Tibial artery (tissue), 4 donors: ENCODE measurements at regions not wholly inside any gene's neighbourhood (a gene's known extent, or its start where the extent isn't known, plus 50 kb on each side); places are given as distances from the start of the nearest gene placed in this dataset.

Source experiments
- DNase-seq, 2 donors: peaks; one replicate each; pipeline ENCODE4 v3.0.0-alpha.2; 2019
- H3K27ac ChIP-seq, 2 donors: fragments of 200-600 bp; sonication (generic) in 1 of 2; 1 replicate in 1 of 2; 2 replicates in 1 of 2; pipeline ENCODE4 v1.5.1; 2018 to 2019; ENCODE audit warnings: mild to moderate bottlenecking in 1 of 2
- H3K27me3 ChIP-seq, 2 donors: fragments of 200-600 bp; sonication (generic) in 1 of 2; one replicate each; pipeline versions ENCODE4 v1.5.1 to v1.6.0; 2016 to 2019
- H3K36me3 ChIP-seq, 3 donors: fragments of 200-600 bp; sonication (generic) in 2 of 3; one replicate each; pipeline ENCODE4 v1.5.1; 2016 to 2019; ENCODE audit warnings: mild to moderate bottlenecking in 2 of 3
- H3K4me1 ChIP-seq, 4 donors: fragments of 200-600 bp; sonication (generic) in 2 of 4; 1 replicate in 3 of 4; 2 replicates in 1 of 4; pipeline ENCODE4 v1.5.1; 2016 to 2019
- H3K4me3 ChIP-seq, 2 donors: fragments of 200-600 bp; sonication (generic) in 1 of 2; 1 replicate in 1 of 2; 2 replicates in 1 of 2; pipeline ENCODE4 v1.5.1; 2018 to 2019; ENCODE audit warnings: mild to moderate bottlenecking in 2 of 2
- H3K9me3 ChIP-seq, 3 donors: fragments of 200-600 bp; sonication (generic) in 1 of 3; one replicate each; pipeline ENCODE4 v1.5.1; 2016 to 2019
- CTCF ChIP-seq, 2 experiments: fragments of 200-600 bp in 1 of 2; fragments of 450-650 bp in 1 of 2; IDR thresholded peaks; one replicate each; pipeline ENCODE4 v1.5.1; 2017 to 2019; ENCODE audit warnings: antibody characterized with exemption in 2 of 2, mild to moderate bottlenecking in 1 of 2, moderate library complexity in 1 of 2
- intact Hi-C: fragments of 100-400 bp; cut with DNase I; formaldehyde crosslinking; loops from one replicate; pipeline ENCODE4 v1.15.0; 2023; ENCODE audit warnings: low total_unique reads

- H3K27me3 ChIP-seq, result no peaks in the 10 kb centered on the region
- no peaks in the 10 kb centered on the region for H3K4me1 ChIP-seq
- TF ChIP-seq CTCF (IDR thresholded peaks at IDR 0.05), result no peak
- intact Hi-C loops, result no loop called here
- H3K9me3 ChIP-seq, result no peaks in the 10 kb centered on the region
- H3K27ac ChIP-seq, result no peak overlapping the region
- no peak for DNase-seq
- no peak overlapping the region for H3K4me3 ChIP-seq
- H3K36me3 ChIP-seq, result no peaks in the 10 kb centered on the region
These were observed 1627.5 kb upstream of the TENM3 start for GRCh38 chr4:180615746-180616145.

- Histone ChIP-seq H3K9me3 (no peaks in the 10 kb centered on the region), H3K4me3 (no peak overlapping the region), H3K27me3 (no peaks in the 10 kb centered on the region), H3K27ac (no peak overlapping the region), H3K4me1 (no peaks in the 10 kb centered on the region), H3K36me3 (no peaks in the 10 kb centered on the region)
- no peak for TF ChIP-seq CTCF (IDR thresholded peaks at IDR 0.05)
- DNase-seq, result no peak
- intact Hi-C loops, result no loop called here
These were observed 1626.0 kb upstream of the TENM3 start for GRCh38 chr4:180617196-180617595.

DNA sequence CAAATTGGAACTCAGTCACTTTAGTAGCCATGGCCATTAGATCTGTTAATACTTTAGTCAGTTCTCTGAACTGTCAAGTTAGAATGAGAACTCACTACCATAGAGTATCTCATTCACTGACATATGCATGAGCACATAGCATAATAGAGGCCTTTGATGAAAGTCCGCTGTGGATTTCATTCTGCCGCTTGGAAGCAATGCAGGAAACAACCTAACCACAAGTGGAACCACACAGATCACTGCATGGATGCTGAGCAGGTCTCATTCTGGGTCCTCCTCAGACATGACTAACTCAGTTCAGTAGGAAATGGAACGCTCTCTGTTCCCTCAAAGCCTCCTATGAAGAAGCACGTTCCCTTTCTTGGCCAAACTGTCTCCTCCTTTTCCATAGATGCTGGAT, 1624.8 kb upstream of the TENM3 start:
- no peak for TF ChIP-seq CTCF (IDR thresholded peaks at IDR 0.05)
- no peaks in the 10 kb centered on the region for H3K4me1 ChIP-seq
- H3K9me3 ChIP-seq, result no peaks in the 10 kb centered on the region
- H3K27me3 ChIP-seq, result no peaks in the 10 kb centered on the region
- intact Hi-C loops, result no loop called here
- no peaks in the 10 kb centered on the region for H3K36me3 ChIP-seq
- H3K4me3 ChIP-seq, result no peak overlapping the region
- H3K27ac ChIP-seq, result no peak overlapping the region
- DNase-seq, result no peak

GRCh38 chr4:180619440-180619839, 1623.8 kb upstream of the TENM3 start:
- Histone ChIP-seq H3K4me1 (no peaks in the 10 kb centered on the region), H3K27me3 (no peaks in the 10 kb centered on the region), H3K27ac (no peak overlapping the region), H3K9me3 (no peaks in the 10 kb centered on the region), H3K4me3 (no peak overlapping the region), H3K36me3 (no peaks in the 10 kb centered on the region)
- DNase-seq, result no peak
- no peak for TF ChIP-seq CTCF (IDR thresholded peaks at IDR 0.05)
- intact Hi-C loops, result no loop called here

DNA sequence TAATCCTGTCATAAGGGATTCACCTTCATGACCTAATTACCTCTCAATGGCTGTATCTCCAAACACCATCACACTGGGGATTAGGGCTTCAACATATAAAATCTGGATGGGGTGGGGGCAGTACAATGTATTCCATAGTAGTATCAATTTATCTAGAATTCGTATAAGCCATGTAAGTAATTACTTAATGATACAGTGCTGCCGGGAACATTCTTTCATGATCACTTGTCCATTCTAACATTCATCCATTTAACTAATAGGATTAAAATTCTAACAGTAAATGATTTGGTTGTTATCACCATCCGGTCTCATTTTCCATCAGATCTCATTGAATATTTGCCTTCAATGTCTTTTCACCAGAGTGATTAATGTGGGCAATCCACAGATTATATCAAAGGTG, 1620.9 kb upstream of the TENM3 start:
- DNase-seq, result no peak
- no peak for TF ChIP-seq CTCF (IDR thresholded peaks at IDR 0.05)
- H3K9me3 ChIP-seq, result no peaks in the 10 kb centered on the region

DNA sequence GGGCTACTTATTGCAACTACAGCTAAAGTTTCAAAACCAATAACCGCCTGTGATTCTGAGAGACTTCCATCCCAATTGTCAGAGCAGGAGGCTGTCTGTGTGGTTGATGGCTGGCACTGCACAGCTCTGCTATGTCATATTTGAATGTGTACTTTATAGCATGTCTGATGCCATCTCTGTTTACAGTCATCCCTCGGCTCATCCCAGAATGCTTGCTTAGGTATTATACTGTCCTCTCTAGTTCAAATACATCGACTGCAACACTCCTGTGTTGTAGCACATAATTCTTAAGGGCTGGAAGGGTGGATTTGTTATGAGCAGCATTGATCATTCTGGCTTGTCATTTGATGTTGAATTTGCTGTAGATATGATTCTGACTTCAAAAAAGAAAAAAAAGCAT, 1617.5 kb upstream of the TENM3 start:
- Histone ChIP-seq H3K27ac (no peak overlapping the region), H3K27me3 (no peaks in the 10 kb centered on the region)

More for the DNA sequence above, 1620.9 kb upstream of the TENM3 start:
- Histone ChIP-seq H3K27me3 (no peaks in the 10 kb centered on the region), H3K4me3 (no peak overlapping the region), H3K36me3 (no peaks in the 10 kb centered on the region), H3K4me1 (no peaks in the 10 kb centered on the region), H3K27ac (no peak overlapping the region)
- intact Hi-C loops, result no loop called here

More for the DNA sequence above, 1617.5 kb upstream of the TENM3 start:
- Histone ChIP-seq H3K9me3 (no peaks in the 10 kb centered on the region), H3K4me3 (no peak overlapping the region), H3K36me3 (no peaks in the 10 kb centered on the region), H3K4me1 (no peaks in the 10 kb centered on the region)
- no peak for TF ChIP-seq CTCF (IDR thresholded peaks at IDR 0.05)
- DNase-seq, result no peak
- intact Hi-C loops, result no loop called here
